DMS 273 (cell line): ENCODE measurements at regions not wholly inside any gene's neighbourhood (a gene's known extent, or its start where the extent isn't known, plus 50 kb on each side); places are given as distances from the start of the nearest gene placed in this dataset.

Experiments
- DNase-seq: peaks from one replicate; lab custom pipeline; 2025; ENCODE audit not compliant: unreplicated experiment; lab: John Stamatoyannopoulos, UW

- no peak for DNase-seq
Observed at GRCh38 chr6:3643921-3644738, 107.4 kb downstream of the PXDC1 start.

GRCh38 chr6:3640868-3641267, 110.6 kb downstream of the PXDC1 start:
- DNase-seq: no peak

DNA sequence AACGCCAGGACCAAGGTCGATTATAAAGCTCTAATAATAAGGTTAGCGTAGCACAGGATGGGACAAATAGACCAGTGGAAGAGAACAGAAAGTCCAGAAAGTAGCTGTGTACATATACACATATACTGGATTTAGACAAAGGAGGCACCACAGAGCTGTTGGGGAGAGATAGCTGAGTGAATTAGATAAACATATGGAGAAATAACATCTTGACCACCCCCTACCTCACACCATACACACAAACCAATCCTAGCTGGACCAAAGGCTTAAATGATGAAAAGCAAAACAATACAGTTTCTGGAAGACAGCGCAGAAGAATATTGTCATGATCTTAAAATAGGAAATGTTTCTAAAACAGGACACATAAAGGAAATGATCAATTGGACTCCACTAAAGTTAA, 112.9 kb downstream of the PXDC1 start:
- DNase-seq: no peak

DNA sequence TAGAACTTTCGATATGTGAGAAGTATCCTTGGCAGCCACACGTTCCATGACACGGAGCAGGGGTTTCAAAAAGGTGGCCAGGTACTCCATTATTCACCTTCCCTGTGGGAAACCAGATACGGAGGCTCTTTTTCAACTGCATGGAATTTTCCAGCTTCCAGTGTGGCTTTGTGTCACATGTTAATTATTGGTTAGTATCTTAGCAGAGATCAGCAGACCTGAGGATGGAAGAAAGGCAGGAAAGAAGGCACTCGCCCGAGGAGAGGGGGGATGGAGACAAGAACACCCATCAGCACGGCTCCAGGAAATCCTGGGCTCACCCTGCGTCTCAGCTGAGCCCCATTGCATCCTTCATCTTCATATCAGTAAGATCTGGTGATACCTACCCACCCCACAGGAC, 115.5 kb downstream of the PXDC1 start:
- DNase-seq: no peak

GRCh38 chr6:3635482-3635881, 116.0 kb downstream of the PXDC1 start:
- DNase-seq: no peak

- DNase-seq: no peak
Observed at GRCh38 chr6:3634280-3634816, 117.2 kb downstream of the PXDC1 start.

- no peak for DNase-seq
Observed at GRCh38 chr6:3633711-3634110, 117.8 kb downstream of the PXDC1 start.

DNA sequence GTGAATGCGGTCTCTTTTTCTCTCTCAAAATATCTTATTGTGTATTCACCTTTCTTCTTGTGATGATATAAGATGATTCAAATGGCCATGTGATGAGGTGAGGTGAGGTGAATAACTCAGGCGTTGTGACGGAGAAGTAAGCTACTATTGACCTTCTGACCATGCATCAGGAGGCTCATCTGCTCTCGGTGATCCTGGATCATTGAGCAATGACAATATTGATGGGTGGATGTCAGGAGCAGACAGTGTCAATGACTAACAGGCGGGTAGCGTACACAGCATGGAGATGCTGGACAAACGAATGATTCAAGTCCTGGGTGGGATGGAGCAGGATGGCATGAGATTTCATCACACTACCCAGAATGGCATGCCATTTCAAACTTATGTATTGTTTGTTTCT, 119.6 kb downstream of the PXDC1 start:
- no peak for DNase-seq

GRCh38 chr6:3631186-3631585, 120.3 kb downstream of the PXDC1 start:
- no peak for DNase-seq

GRCh38 chr6:3630258-3630835, 121.2 kb downstream of the PXDC1 start:
- no peak for DNase-seq

DNA sequence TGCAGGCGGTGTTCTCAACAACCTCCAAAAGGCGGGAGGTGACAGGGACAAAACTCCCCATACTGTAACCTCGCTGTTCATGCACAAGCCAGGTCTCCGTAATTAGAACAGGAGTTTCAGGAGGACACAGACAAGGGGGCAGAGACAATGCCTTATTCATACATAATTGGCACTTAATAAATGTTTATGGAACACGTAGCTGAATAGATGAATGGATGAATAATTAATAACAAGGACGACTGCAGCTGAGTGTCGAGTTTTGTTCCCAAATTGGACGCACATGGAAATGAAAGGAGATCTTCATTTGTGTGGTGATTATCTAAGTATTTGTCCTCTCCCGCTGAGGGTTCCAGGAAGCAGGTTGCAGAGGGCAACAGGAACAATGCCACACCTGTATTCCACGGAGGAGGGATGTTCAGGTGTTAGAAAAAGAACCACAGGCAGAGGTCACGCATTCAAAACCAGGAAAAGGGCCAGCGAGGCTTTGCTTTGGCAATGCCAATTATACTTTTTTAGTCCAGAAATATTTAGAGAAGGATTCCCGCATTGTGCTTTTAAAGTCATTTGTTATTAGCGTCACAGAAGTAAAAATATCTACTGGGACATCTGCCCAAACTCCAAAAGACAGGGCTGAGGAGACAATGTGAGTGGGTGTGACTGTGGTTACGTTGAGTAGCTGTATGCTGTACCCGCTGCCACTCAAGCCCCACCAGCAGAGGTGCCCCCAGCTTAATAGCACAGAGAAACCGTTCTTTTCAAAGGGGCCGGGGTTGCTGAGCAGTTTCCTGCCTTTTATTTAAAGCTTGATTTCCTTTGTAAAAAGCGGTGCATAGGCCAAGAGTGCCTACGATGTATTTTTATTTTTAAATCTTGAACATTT, 123.3 kb downstream of the PXDC1 start:
- DNase-seq: no peak

DNA sequence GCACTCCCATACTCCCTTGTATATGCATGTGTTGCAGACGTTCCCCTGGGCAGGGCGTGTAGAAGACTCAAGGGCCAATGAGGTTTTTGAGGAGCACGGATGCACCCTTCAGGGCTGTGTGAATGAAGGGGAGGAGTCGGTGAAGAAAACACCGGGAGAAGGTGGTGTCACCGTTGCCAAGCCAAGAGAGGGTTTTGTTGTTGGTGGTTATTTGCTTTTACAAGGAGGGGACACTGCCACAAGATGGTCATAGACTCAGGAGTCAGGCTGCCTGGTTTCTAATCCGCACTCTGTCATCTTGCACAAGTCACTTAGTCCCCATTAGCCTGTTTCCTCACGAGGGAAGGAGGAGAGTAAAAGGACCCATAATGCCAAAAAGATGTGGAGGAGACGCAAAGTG, 124.0 kb downstream of the PXDC1 start:
- DNase-seq: no peak

DNA sequence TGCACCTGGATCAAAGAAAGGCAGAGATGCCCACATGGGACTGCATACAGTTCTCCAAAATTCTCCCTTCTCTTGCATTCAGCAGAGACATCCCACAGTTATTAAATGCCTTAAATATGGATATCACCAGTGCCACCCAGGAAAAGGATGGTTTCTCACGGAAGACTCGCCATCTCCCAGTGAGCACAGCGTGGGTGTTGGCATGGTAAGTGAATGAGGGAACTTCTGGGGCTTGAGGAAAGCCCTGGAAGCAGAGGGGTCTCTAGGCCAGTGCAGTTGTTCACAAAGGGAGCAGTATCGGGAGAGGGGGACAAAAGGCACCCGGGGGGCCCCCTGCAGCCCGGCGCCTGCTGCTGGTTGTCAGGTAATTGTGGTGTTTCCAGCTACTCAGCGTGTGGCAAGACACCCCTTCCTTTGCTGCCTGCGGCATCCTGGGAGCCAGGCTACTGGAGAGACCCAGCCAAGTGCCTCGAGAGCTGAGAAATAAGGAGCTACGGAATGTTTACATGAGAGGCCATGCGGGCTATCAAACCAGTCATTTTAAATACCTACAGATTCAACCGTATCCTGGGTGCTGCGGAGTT, 125.4 kb downstream of the PXDC1 start:
- DNase-seq: no peak

- DNase-seq: no peak
Observed at GRCh38 chr6:3625149-3625979, 126.1 kb downstream of the PXDC1 start.

DNA sequence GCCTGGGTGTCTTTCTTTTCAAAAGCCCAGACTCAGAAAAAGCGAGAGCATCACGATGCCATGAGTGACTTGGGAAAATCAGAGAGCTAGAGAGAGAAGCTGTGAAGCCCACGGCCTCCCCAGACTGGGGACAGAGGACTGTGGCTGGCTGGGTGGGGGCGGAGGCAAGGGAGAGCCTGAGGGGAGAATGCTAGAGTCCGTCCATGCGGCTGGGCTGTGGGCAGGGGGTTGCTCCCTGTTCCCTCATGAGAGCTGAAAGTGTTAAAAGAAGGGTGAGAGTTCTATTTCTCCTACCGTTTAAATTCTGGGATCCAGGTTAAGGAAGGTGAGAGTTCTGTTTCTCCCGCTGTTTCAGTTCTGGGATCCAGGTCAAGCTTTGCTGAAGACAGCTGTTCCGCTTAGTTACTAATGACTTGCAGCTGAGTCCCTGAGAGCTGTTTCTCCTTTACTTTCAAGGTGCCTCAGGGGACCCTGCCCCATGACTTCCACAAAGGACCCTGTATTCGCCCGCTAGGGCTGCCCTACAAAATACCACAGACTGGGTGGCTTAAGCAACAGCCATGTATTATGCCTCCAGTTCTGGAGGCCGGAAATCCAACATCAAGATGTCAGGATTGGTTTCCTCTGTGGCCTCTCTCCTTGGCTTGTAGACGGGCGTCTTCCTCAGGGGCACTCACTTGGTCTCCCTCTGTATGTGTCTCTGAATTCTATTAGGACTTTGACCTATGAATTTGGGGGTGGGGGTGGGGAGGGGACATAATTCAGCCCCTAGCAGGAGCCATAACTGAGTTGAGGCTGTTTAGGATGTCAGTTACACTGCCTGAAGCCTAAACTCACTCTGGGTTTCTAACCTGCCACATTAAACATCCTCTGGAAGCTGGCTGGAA, 127.0 kb downstream of the PXDC1 start:
- no peak for DNase-seq

- no peak for DNase-seq
Observed at GRCh38 chr6:3623451-3624249, 127.9 kb downstream of the PXDC1 start.

DNA sequence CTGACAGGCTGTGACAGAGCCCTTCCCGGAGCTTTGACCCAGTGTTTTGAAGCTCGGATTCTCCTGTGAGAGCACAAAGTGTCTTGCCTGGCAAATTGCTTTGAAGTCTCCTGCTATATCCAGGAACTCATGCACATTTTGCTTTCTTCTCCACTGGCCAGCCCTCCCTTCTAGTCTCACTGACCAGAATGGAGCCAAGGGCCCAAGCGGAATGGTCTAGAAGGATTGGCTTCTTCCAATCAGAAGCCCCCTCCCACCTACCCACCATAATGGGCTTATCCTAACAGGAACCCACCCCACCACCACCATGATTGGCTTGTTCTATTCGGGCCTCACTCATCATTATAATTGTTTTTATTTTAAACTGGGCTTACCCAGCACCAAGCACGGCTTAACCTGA, 130.1 kb downstream of the PXDC1 start:
- no peak for DNase-seq

GRCh38 chr6:3620937-3621336, 130.6 kb downstream of the PXDC1 start:
- no peak for DNase-seq

DNA sequence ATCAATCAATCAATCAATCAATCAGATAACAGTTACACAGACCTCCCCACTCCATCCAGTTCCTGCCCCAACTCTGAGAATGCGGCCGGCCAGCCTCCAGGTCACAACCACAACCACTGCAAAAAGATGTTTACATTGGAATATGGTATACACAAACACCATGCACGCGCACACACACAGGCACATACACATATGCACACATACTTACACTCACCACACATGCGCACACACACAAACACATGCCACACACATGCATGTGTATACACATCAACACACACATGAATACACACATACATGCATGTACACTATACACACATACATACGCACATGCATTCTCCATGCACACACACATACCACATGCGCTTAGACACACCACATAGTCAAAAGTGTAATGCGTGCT, 131.1 kb downstream of the PXDC1 start:
- no peak for DNase-seq
